ENCODE measurements at regions not wholly inside any gene's neighbourhood (a gene's known extent, or its start where the extent isn't known, plus 50 kb on each side); places are given as distances from the start of the nearest gene placed in this dataset.

- H3K4me2 ChIP-seq (ENCODE audit: low read length): no peak overlapping the region
- H3K9me3 ChIP-seq (ENCODE audit: low read length): no peaks in the 10 kb centered on the region
- no peak overlapping the region for H2AFZ ChIP-seq (ENCODE audit: low read length)
- TF ChIP-seq EZH2 (IDR thresholded peaks at IDR 0.05; ENCODE audit: borderline replicate concordance, low read length) (no peak), CTCF (IDR thresholded peaks at IDR 0.05; ENCODE audit: low read length) (no peak)
- H3F3A ChIP-seq (ENCODE audit: insufficient read depth, low read length): no peaks in the 10 kb centered on the region
- H4K20me1 ChIP-seq (ENCODE audit: insufficient read depth, low read length): no peaks in the 10 kb centered on the region
- no peak overlapping the region for H3K4me3 ChIP-seq (ENCODE audit: low read depth, low read length, poor library complexity, severe bottlenecking)
- no peak overlapping the region for H3K27ac ChIP-seq (ENCODE audit: low read depth, low read length, poor library complexity, severe bottlenecking)
- H3K9ac ChIP-seq (ENCODE audit: low read length): no peak overlapping the region
- no peaks in the 10 kb centered on the region for H3K36me3 ChIP-seq (ENCODE audit: insufficient read depth, low read length)
- H3K79me2 ChIP-seq (ENCODE audit: insufficient read depth, low read length): no peaks in the 10 kb centered on the region
- H3K4me1 ChIP-seq (ENCODE audit: insufficient read depth, low read length, severe bottlenecking): no peaks in the 10 kb centered on the region
- no peaks in the 10 kb centered on the region for H3K9me2 ChIP-seq (ENCODE audit: low read depth, low read length)
- no peaks in the 10 kb centered on the region for H3K27me3 ChIP-seq (ENCODE audit: insufficient read depth, low read length)
These were observed 135.9 kb upstream of the DAB2 start for GRCh38 chr5:39560726-39561125.

GRCh38 chr5:39559923-39560322 is 135.1 kb upstream of the DAB2 start:
- no peaks in the 10 kb centered on the region for H3K27me3 ChIP-seq (ENCODE audit: insufficient read depth, low read length)
- H3K36me3 ChIP-seq (ENCODE audit: insufficient read depth, low read length): no peaks in the 10 kb centered on the region
- no peaks in the 10 kb centered on the region for H3F3A ChIP-seq (ENCODE audit: insufficient read depth, low read length)
- H3K4me1 ChIP-seq (ENCODE audit: insufficient read depth, low read length, severe bottlenecking): no peaks in the 10 kb centered on the region
- H3K27ac ChIP-seq (ENCODE audit: low read depth, low read length, poor library complexity, severe bottlenecking): no peak overlapping the region
- no peak overlapping the region for H2AFZ ChIP-seq (ENCODE audit: low read length)
- no peaks in the 10 kb centered on the region for H3K79me2 ChIP-seq (ENCODE audit: insufficient read depth, low read length)
- H3K9ac ChIP-seq (ENCODE audit: low read length): no peak overlapping the region
- no peak overlapping the region for H3K4me2 ChIP-seq (ENCODE audit: low read length)
- no peak overlapping the region for H3K4me3 ChIP-seq (ENCODE audit: low read depth, low read length, poor library complexity, severe bottlenecking)
- TF ChIP-seq CTCF (IDR thresholded peaks at IDR 0.05; ENCODE audit: low read length) (no peak), EZH2 (IDR thresholded peaks at IDR 0.05; ENCODE audit: borderline replicate concordance, low read length) (no peak)
- no peaks in the 10 kb centered on the region for H3K9me2 ChIP-seq (ENCODE audit: low read depth, low read length)
- H3K9me3 ChIP-seq (ENCODE audit: low read length): no peaks in the 10 kb centered on the region
- no peaks in the 10 kb centered on the region for H4K20me1 ChIP-seq (ENCODE audit: insufficient read depth, low read length)

- H3K4me3 ChIP-seq (ENCODE audit: low read depth, low read length, poor library complexity, severe bottlenecking): no peak overlapping the region
- H3K27ac ChIP-seq (ENCODE audit: low read depth, low read length, poor library complexity, severe bottlenecking): no peak overlapping the region
- H3F3A ChIP-seq (ENCODE audit: insufficient read depth, low read length): no peaks in the 10 kb centered on the region
These were observed 133.8 kb upstream of the DAB2 start for GRCh38 chr5:39558541-39558940.

More at GRCh38 chr5:39558541-39558940, 133.8 kb upstream of the DAB2 start:
- Histone ChIP-seq H3K9ac (ENCODE audit: low read length) (no peak overlapping the region), H3K9me2 (ENCODE audit: low read depth, low read length) (no peaks in the 10 kb centered on the region), H3K4me2 (ENCODE audit: low read length) (no peak overlapping the region), H3K4me1 (ENCODE audit: insufficient read depth, low read length, severe bottlenecking) (no peaks in the 10 kb centered on the region), H3K36me3 (ENCODE audit: insufficient read depth, low read length) (no peaks in the 10 kb centered on the region), H4K20me1 (ENCODE audit: insufficient read depth, low read length) (no peaks in the 10 kb centered on the region), H3K27me3 (ENCODE audit: insufficient read depth, low read length) (no peaks in the 10 kb centered on the region), H3K79me2 (ENCODE audit: insufficient read depth, low read length) (no peaks in the 10 kb centered on the region), H2AFZ (ENCODE audit: low read length) (no peak overlapping the region), H3K9me3 (ENCODE audit: low read length) (no peaks in the 10 kb centered on the region)
- TF ChIP-seq EZH2 (IDR thresholded peaks at IDR 0.05; ENCODE audit: borderline replicate concordance, low read length) (no peak), CTCF (IDR thresholded peaks at IDR 0.05; ENCODE audit: low read length) (no peak)
